ENCODE measurements at regions not wholly inside any gene's neighbourhood (a gene's known extent, or its start where the extent isn't known, plus 50 kb on each side); places are given as distances from the start of the nearest gene placed in this dataset.

DNA sequence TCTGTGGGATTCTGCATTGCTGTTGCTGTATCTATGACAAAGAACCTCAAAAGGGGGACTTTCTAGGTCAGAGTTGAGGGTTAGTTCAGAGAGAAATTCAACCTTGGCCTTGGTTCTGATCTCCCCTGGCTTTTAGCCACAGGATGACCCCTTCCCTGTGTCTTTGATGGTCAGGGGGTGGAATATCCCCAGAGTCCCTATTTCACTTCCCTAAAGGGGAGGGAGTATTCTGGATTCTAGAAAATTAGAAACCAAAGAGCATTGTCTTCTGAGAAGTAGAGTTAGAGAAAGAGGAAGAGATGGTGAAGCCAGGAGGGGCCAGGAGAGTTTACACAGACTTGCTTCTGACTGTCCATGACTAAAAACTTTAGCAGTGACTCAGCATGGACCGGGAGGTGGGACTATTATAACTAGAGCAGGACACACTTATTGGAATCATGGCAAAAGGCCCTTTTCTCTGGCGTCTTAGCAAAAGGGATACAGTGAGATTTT, 56.2 kb upstream of the LPAR1 start:
- TF ChIP-seq, protein P1, sequence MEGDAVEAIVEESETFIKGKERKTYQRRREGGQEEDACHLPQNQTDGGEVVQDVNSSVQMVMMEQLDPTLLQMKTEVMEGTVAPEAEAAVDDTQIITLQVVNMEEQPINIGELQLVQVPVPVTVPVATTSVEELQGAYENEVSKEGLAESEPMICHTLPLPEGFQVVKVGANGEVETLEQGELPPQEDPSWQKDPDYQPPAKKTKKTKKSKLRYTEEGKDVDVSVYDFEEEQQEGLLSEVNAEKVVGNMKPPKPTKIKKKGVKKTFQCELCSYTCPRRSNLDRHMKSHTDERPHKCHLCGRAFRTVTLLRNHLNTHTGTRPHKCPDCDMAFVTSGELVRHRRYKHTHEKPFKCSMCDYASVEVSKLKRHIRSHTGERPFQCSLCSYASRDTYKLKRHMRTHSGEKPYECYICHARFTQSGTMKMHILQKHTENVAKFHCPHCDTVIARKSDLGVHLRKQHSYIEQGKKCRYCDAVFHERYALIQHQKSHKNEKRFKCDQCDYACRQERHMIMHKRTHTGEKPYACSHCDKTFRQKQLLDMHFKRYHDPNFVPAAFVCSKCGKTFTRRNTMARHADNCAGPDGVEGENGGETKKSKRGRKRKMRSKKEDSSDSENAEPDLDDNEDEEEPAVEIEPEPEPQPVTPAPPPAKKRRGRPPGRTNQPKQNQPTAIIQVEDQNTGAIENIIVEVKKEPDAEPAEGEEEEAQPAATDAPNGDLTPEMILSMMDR (IDR thresholded peaks at IDR 0.05; ENCODE audit: extremely low read depth in 1 of 2, insufficient read depth in 1 of 2, low read depth in 1 of 2, low read length in 2 of 2), result no peak
- TF ChIP-seq JUN (IDR thresholded peaks at IDR 0.05; ENCODE audit: borderline replicate concordance, insufficient read depth, insufficient read length, low read depth) (no peak), POLR2AphosphoS5 (IDR thresholded peaks at IDR 0.05; ENCODE audit: insufficient read depth, low read depth, low read length) (no peak), POLR2A (IDR thresholded peaks at IDR 0.05; ENCODE audit: low read depth, low read length) (no peak), EZH2 (IDR thresholded peaks at IDR 0.05; ENCODE audit: borderline replicate concordance, low read depth, low read length, severe bottlenecking) (no peak), GATA2 (IDR thresholded peaks at IDR 0.05; ENCODE audit: insufficient read depth, insufficient read length, low read depth, low read length) (no peak)

Data from endothelial cell of umbilical vein (primary cell).